Activated CD8-positive, alpha-beta memory T cell treated with anti-CD3 and anti-CD28 coated beads, Interleukin-2, amount 10 ng/mL, durations not matched to agents 7 days and 5 days (primary cell): ENCODE measurements at regions not wholly inside any gene's neighbourhood (a gene's known extent, or its start where the extent isn't known, plus 50 kb on each side); places are given as distances from the start of the nearest gene placed in this dataset.
"Not testable (repeated sequence)": the region's sequence is repeated elsewhere in the genome, so short reads cannot be mapped to it uniquely, and the experiment has no call there.

Experiments
- ATAC-seq: fragments of 150-1000 bp; cut with Tn5 transposase; one replicate; pipeline ENCODE4 v1.10.0; 2021; ENCODE audit warnings: moderate library complexity
- CTCF ChIA-PET: fragments of 350-600 bp; sonication (Branson Sonifier 250); formaldehyde crosslinking; loops from one replicate; lab custom pipeline; 2021; ENCODE audit warnings: antibody characterized with exemption; lab: Charles Lee
- DNase-seq: peaks from one replicate; pipeline ENCODE4 v3.0.0-alpha.2; 2020
- H3K27ac Mint-ChIP-seq: one replicate; pipeline ENCODE4 v1.8.0; 2021; ENCODE audit warnings: mild to moderate bottlenecking, mixed read lengths
- H3K27me3 Mint-ChIP-seq: one replicate; pipeline ENCODE4 v1.8.0; 2021; ENCODE audit warnings: mixed read lengths
- H3K36me3 Mint-ChIP-seq: one replicate; pipeline ENCODE4 v1.8.0; 2021; ENCODE audit warnings: mild to moderate bottlenecking, mixed read lengths
- H3K4me1 Mint-ChIP-seq: one replicate; pipeline ENCODE4 v1.8.0; 2021; ENCODE audit warnings: mixed read lengths
- H3K4me3 Mint-ChIP-seq: one replicate; pipeline ENCODE4 v1.8.0; 2021; ENCODE audit warnings: mild to moderate bottlenecking, moderate library complexity, mixed read lengths
- H3K9me3 Mint-ChIP-seq: one replicate; pipeline ENCODE4 v1.8.0; 2022; ENCODE audit warnings: low read depth, mixed read lengths

DNA sequence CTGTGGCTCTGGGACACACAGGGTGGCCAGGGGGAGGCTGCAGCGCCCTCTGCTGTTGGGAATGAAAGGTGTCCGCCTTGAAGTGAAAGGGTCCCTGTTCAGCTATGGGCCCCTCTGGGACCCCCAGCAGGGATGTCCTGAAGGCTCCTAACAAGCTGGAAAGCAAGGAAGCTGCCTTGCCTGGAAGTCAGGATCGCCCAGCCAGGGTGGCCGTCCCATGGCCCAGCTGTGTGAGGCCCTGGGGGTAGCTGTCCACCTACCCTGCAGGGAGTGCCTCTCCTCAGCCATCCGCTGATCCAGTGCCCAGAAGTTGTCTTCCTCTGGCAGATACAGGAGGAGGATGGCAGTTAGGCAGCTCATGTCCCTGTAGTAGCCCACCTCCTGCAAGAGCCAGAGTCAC is 143.4 kb upstream of the ZNG1F start:
- H3K4me1 Mint-ChIP-seq, H3K27ac Mint-ChIP-seq, DNase-seq, H3K27me3 Mint-ChIP-seq, ATAC-seq, H3K9me3 Mint-ChIP-seq, H3K4me3 Mint-ChIP-seq, CTCF ChIA-PET, H3K36me3 Mint-ChIP-seq: not testable (repeated sequence)

DNA sequence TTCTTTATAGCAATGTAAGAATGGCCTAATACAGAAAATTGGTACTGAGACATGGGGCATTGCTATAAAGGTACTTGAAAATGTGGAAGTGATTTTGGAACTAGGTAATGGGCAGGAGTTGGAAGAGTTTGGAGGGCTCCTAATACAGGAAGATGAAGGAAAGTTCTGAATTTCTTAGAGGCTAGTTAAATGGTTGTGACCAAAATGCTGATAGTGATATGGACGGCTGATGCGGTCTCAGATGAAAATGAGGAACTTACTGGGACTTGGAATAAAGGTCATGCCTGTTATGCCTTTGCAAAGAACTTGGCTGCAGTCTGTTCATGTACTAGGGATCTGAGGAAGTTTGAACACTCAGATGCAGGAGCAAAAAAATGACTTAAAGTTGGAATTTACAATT is 132.2 kb upstream of the ZNG1F start:
- DNase-seq, H3K4me1 Mint-ChIP-seq, H3K27ac Mint-ChIP-seq: not testable (repeated sequence)

DNA sequence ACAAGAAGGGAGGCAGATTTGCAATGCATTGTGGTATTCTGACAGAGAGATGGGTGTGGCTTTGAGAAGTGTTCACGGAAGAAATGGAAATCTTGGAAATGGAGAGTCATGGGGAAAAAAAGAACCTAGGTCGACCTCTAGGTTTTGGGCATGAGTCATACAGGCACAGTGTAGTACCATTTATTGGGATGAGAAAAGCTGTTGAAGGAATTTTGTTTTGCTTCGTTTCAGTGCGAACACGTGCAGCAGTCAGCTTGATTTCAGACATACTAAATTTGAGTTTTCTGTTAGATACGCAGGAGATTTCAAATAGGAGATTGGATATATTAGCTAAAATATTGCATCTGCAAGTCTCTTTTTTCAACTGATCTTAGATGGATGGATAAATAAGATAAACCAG is 119.8 kb upstream of the ZNG1F start:
- H3K36me3 Mint-ChIP-seq, result not testable (repeated sequence)

More for the DNA sequence above, 132.2 kb upstream of the ZNG1F start:
- H3K36me3 Mint-ChIP-seq, ATAC-seq, H3K27me3 Mint-ChIP-seq, H3K4me3 Mint-ChIP-seq, H3K9me3 Mint-ChIP-seq, CTCF ChIA-PET: not testable (repeated sequence)

DNA sequence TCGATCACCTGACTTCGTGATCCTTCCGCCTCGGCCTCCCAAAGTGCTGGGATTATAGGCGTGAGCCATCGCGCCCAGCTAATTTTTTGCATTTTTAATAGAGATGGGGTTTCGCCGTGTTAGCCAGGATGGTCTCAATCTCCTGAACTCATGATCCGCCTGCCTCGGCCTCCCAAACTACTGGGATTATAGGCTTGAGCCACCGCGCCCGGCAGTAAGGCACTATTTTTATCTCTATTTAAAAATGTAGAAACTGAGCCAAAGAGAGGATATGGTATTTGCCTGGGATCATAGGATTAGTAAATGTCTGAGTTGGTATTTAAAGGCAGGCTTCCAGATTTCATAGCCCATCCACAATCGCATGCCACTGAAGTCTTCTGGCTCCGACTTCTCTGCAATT is 96.6 kb upstream of the ZNG1F start:
- H3K4me1 Mint-ChIP-seq, DNase-seq, H3K9me3 Mint-ChIP-seq, H3K4me3 Mint-ChIP-seq, CTCF ChIA-PET, ATAC-seq, H3K27ac Mint-ChIP-seq, H3K27me3 Mint-ChIP-seq, H3K36me3 Mint-ChIP-seq: not testable (repeated sequence)

More for the DNA sequence above, 119.8 kb upstream of the ZNG1F start:
- CTCF ChIA-PET, DNase-seq, H3K9me3 Mint-ChIP-seq, H3K4me1 Mint-ChIP-seq, H3K27ac Mint-ChIP-seq, H3K4me3 Mint-ChIP-seq, ATAC-seq: not testable (repeated sequence)
- peaks cover 12% of the 10 kb centered on the region for H3K27me3 Mint-ChIP-seq

DNA sequence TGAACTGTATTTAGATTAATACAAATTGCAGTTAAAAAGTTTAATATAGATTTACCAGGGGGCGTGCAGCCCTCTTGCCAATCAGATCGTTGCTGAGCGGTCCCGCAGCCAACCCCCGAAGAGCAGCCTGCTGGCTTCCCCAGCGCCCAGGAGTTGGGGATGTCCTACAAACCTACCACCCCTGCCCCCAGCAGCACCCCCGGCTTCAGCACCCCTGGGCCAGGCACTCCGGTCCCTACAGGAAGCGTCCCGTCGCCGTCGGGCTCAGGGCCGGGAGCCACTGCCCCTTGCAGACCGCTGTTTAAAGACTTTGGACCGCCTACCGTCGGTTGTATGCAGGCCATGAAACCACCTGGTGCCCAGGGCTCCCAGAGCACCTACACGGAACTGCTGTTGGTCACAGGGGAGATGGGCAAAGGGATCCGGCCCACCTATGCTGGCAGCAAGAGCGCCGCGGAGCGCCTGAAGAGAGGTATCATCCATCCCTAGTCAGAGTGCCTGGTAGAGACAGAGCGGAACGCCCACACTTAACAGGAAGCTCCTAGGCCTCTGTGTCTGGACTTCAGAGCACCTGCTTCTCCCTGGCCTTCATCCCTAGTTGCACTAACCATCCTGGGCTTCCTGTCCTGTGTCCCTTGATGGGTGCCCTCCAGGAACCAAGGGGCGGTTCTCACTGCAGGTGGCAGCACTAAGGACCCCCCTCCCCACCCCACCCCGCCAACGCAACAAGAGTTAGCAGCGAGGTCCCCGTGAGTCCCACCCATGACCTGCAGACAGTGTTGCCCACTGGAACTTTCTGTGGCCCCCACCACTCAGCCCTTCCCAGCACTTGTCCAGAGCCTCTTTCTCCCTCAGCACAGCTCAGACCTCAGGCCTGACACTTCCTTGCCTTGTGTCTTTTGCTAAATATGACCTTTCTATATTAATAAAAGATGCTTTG is 91.5 kb upstream of the ZNG1F start:
- ATAC-seq, H3K9me3 Mint-ChIP-seq, H3K4me1 Mint-ChIP-seq, H3K4me3 Mint-ChIP-seq, H3K27me3 Mint-ChIP-seq, DNase-seq, CTCF ChIA-PET, H3K36me3 Mint-ChIP-seq, H3K27ac Mint-ChIP-seq: not testable (repeated sequence)

DNA sequence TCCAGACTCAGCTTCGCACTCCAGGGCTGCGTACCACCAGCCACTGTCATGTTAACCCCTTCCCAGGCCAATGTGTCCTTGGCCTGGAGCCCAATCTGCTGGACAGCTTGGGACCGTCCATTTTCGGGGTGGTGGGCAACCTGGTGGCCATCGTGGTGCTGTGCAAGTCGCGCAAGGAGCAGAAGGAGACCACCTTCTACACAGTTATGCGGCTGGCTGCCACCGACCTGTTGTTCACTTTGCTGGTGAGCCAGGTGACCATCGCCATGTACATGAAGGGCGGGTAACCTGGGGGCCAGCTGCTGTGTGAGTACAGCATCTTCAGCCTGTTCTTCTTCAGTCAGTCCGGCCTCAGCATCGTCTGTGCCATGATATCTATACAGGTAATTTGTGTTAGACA is 90.3 kb upstream of the ZNG1F start:
- H3K27ac Mint-ChIP-seq, ATAC-seq, DNase-seq, H3K4me1 Mint-ChIP-seq, H3K9me3 Mint-ChIP-seq, CTCF ChIA-PET, H3K36me3 Mint-ChIP-seq, H3K4me3 Mint-ChIP-seq, H3K27me3 Mint-ChIP-seq: not testable (repeated sequence)

DNA sequence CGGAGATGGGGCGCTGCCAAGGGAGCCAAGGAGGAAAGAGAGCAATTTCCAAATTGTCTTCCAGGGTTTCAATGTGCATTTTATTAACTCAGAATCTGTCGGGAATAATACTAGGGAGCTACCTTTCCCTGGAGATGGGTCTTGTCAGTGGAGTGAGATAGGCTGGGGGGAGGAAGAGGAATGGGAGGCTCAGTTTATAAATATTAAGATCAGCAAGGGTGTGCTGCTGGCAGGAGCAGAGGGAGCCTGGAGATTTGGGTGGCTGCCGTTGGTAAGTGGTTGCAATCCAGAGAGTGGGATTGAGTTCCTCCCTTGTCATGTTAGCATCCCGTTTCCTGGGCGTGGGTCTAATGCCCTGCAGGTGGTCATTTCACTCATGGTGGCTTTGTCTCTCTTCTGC is 89.9 kb upstream of the ZNG1F start:
- DNase-seq, H3K27me3 Mint-ChIP-seq, CTCF ChIA-PET, ATAC-seq, H3K36me3 Mint-ChIP-seq, H3K4me1 Mint-ChIP-seq, H3K27ac Mint-ChIP-seq, H3K4me3 Mint-ChIP-seq, H3K9me3 Mint-ChIP-seq: not testable (repeated sequence)

DNA sequence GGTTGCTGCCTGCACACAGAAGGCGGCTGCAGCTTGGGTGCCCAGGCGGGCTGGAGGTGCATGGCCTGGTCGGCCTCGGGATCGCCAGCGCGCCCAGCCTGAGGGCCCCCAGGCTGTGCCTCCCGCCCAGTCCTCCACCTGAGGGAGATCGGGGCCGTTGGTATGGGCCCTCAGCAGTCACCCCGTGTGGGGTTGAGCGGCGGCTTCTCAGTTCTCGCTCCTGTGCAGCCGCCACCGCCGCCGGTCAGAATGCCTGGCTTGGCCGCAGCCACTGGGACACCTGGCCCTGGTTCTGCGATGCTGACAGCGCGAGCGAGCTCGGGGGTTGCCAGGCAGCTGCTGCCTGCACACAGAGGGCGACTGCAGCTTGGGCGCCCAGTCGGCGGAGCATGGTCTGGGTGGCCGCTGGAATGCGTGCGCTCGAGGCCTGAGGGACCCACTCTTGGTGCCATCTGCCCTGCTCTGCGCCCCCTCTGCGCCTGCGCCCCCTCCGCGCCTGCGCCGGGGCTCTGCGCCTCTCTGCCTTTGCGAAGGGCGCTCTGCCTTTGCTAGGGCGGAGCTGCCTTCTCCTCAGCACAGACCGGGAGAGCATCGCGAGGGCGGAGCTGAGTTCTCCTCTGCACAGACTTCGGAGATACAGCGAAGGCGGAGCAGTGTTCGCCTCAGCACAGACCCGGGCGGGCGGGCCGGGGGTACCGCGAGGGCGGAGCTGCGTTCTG is 84.6 kb upstream of the ZNG1F start:
- H3K4me1 Mint-ChIP-seq, CTCF ChIA-PET, H3K36me3 Mint-ChIP-seq, H3K9me3 Mint-ChIP-seq, H3K27me3 Mint-ChIP-seq: not testable (repeated sequence)
- H3K4me3 Mint-ChIP-seq, result peak overlapping the region; percentile 64
- DNase-seq (peak; percentile 90), ATAC-seq (peak; percentile 100)
- peak overlapping the region; percentile 32 for H3K27ac Mint-ChIP-seq

DNA sequence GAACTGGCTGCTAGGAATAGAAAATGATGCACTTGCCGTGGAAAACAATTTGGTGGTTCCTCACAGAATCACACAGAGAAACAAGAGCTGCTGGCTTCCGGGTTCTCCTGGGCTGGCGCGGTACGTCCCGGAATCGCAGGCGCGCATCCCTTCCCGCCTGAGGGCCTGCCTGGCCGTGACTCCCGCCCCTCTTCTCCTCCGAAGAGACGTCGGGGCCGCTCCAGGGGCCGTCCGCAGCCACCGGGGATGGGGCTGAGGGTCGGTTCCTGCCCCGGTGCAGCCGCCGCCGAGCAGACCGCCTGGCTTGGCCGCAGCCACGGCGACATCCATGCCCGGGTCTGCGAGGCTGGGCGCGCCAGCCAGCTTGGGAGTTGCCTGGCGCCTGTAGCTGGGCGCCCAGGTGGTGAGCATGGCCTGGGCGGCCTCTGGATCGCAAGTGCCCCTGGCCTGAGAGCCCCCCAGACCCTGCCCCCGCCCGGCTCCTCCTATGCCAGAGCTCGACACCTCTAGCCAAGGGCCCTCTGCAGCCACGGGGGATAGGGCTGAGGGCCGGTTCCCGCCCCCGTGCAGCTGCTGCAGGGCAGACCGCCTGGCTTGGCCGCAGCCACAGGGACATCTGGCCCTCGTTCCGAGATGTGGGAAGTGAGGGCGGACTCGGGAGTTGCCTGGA is 83.9 kb upstream of the ZNG1F start:
- H3K4me3 Mint-ChIP-seq, result peak overlapping the region; percentile 44
- H3K4me1 Mint-ChIP-seq, H3K27me3 Mint-ChIP-seq, H3K27ac Mint-ChIP-seq, CTCF ChIA-PET, H3K9me3 Mint-ChIP-seq, ATAC-seq, H3K36me3 Mint-ChIP-seq: not testable (repeated sequence)
- DNase-seq, result peak; percentile 61

DNA sequence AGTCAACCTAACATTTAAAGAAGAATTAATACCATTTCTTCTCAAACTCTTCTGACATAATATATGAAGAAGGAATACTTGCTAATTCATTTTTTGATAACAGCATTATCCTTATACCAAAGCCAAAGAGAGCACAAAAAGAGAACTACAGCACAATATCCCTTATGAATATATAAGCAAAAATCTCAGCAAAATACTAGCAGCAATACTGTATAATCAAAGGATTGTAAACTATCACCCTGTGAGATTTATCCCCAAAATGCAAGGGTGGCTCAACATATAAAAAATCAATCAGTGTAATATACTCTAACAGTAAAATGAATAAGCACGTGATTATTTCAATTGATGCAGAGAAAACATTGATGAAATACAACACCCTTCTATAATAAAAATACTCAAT is 81.9 kb upstream of the ZNG1F start:
- H3K4me3 Mint-ChIP-seq, H3K27ac Mint-ChIP-seq, DNase-seq, H3K27me3 Mint-ChIP-seq, H3K36me3 Mint-ChIP-seq, ATAC-seq, H3K9me3 Mint-ChIP-seq, CTCF ChIA-PET, H3K4me1 Mint-ChIP-seq: not testable (repeated sequence)

DNA sequence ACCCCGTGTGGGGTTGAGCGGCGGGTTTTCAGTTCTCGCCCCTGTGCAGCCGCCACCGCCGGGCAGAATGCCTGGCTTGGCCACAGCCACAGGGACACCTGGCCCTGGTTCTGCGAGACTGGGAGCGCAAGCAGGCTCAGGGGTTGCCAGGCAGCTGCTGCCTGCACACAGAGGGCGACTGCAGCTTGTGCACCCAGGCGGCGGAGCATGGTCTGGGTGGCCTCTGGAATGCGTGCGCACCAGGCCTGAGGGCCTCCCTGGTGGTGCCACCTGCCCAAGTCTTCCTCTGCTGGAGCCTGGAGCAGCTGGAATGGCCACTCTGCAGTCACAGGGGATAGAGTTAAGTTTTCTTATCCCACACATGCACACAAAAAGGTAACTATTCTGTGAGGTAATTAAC is 80.4 kb upstream of the ZNG1F start:
- ATAC-seq, CTCF ChIA-PET, H3K36me3 Mint-ChIP-seq, DNase-seq, H3K4me3 Mint-ChIP-seq, H3K4me1 Mint-ChIP-seq, H3K27ac Mint-ChIP-seq, H3K9me3 Mint-ChIP-seq, H3K27me3 Mint-ChIP-seq: not testable (repeated sequence)

DNA sequence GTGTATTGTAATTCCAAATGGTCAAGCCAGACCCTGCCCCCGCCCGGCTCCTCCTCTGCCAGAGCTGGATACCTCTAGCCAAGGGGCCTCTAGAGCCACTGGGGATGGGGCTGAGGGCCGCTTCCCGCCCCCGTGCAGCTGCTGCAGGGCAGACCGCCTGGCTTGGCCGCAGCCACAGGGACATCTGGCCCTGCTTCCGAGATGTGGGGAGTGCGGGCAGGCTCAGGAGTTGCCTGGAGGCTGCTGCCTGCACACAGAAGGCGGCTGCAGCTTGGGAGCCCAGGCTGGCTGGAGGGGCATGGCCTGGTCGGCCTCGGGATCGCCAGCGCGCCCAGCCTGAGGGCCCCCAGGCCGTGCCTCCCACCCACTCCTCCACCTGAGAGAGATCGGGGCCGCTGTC is 79.9 kb upstream of the ZNG1F start:
- CTCF ChIA-PET, DNase-seq, H3K36me3 Mint-ChIP-seq, ATAC-seq, H3K9me3 Mint-ChIP-seq, H3K4me1 Mint-ChIP-seq, H3K4me3 Mint-ChIP-seq, H3K27me3 Mint-ChIP-seq, H3K27ac Mint-ChIP-seq: not testable (repeated sequence)

DNA sequence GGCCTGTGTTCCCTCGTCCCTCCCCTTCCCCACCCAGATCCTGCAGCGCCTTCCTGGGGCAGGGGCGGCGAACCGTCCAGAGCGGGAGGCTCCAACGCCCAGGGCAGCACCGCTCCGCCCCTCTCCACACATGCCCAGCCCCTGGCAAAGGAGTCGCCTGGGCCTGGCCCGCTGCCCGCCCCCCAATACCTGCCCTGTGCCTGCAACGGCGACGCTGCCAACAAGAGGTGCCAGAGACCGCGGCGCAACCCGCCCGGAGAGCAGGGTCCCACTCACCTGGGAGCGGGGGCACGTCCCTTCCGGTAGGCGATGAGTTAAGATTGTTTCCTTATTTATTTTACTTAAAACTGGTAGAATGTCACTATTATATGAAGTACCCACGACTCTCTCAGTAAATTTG is 77.5 kb upstream of the ZNG1F start:
- H3K4me3 Mint-ChIP-seq, H3K9me3 Mint-ChIP-seq, H3K4me1 Mint-ChIP-seq, H3K27ac Mint-ChIP-seq, H3K27me3 Mint-ChIP-seq, H3K36me3 Mint-ChIP-seq, CTCF ChIA-PET, ATAC-seq, DNase-seq: not testable (repeated sequence)
